ENCODE measurements at regions not wholly inside any gene's neighbourhood (a gene's known extent, or its start where the extent isn't known, plus 50 kb on each side); places are given as distances from the start of the nearest gene placed in this dataset.
"Not testable (repeated sequence)": the region's sequence is repeated elsewhere in the genome, so short reads cannot be mapped to it uniquely, and the experiment has no call there.

GRCh38 chr2:123791684-123792083 lies 233.4 kb upstream of the CNTNAP5 start:
- CTCF ChIA-PET: interaction anchor here (0.6 to 0.7 kb wide), 2 partner anchors 325 to 482 kb away, joined by 3 read pairs; no protein-coding TSS in a partner anchor

GRCh38 chr2:123804126-123804525 lies 221.0 kb upstream of the CNTNAP5 start:
- H3K4me3 Mint-ChIP-seq (ENCODE audit: unreplicated experiment); DNase-seq (ENCODE audit: unreplicated experiment); H3K4me1 Mint-ChIP-seq (ENCODE audit: insufficient read depth, unreplicated experiment); H3K36me3 Mint-ChIP-seq (ENCODE audit: insufficient read depth, unreplicated experiment); H3K27ac Mint-ChIP-seq (ENCODE audit: low read depth, unreplicated experiment); BruUV-seq (replicated peaks); H3K27me3 Mint-ChIP-seq (ENCODE audit: insufficient read depth, unreplicated experiment); intact Hi-C loops (cut with micrococcal nuclease); CTCF ChIA-PET; POLR2A ChIA-PET: not testable (repeated sequence)
- H3K9me3 Mint-ChIP-seq (ENCODE audit: unreplicated experiment): peaks cover 27% of the 10 kb centered on the region

More at GRCh38 chr2:123791684-123792083, 233.4 kb upstream of the CNTNAP5 start:
- no peaks in the 10 kb centered on the region for H3K4me1 Mint-ChIP-seq (ENCODE audit: insufficient read depth, unreplicated experiment)
- no peak for TF ChIP-seq CTCF (IDR thresholded peaks at IDR 0.05; ENCODE audit: unreplicated experiment)
- POLR2A ChIA-PET: interaction anchor here (0.6 to 1.0 kb wide), 2 partner anchors 10 to 13 kb away, joined by 3 to 4 read pairs; no protein-coding TSS in a partner anchor
- no peak overlapping the region for H3K27ac Mint-ChIP-seq (ENCODE audit: low read depth, unreplicated experiment)
- intact Hi-C loops (cut with micrococcal nuclease): no loop called here
- H3K9me3 Mint-ChIP-seq (ENCODE audit: unreplicated experiment): peaks cover 8% of the 10 kb centered on the region
- H3K27me3 Mint-ChIP-seq (ENCODE audit: insufficient read depth, unreplicated experiment): no peaks in the 10 kb centered on the region
- no peak for DNase-seq (ENCODE audit: unreplicated experiment)
- no TSS peak for BruUV-seq (replicated peaks)
- H3K36me3 Mint-ChIP-seq (ENCODE audit: insufficient read depth, unreplicated experiment): no peaks in the 10 kb centered on the region
- no peak overlapping the region for H3K4me3 Mint-ChIP-seq (ENCODE audit: unreplicated experiment)

GRCh38 chr2:123805746-123806145 lies 219.3 kb upstream of the CNTNAP5 start:
- H3K27ac Mint-ChIP-seq (ENCODE audit: low read depth, unreplicated experiment); POLR2A ChIA-PET; H3K27me3 Mint-ChIP-seq (ENCODE audit: insufficient read depth, unreplicated experiment); DNase-seq (ENCODE audit: unreplicated experiment); BruUV-seq (replicated peaks); H3K4me1 Mint-ChIP-seq (ENCODE audit: insufficient read depth, unreplicated experiment); H3K4me3 Mint-ChIP-seq (ENCODE audit: unreplicated experiment); CTCF ChIA-PET; H3K36me3 Mint-ChIP-seq (ENCODE audit: insufficient read depth, unreplicated experiment); intact Hi-C loops (cut with micrococcal nuclease): not testable (repeated sequence)
- H3K9me3 Mint-ChIP-seq (ENCODE audit: unreplicated experiment): peaks cover 31% of the 10 kb centered on the region

GRCh38 chr2:123808243-123808642 lies 216.8 kb upstream of the CNTNAP5 start:
- Mint-ChIP-seq H3K4me3 (ENCODE audit: unreplicated experiment) (no peak overlapping the region), H3K27me3 (ENCODE audit: insufficient read depth, unreplicated experiment) (no peaks in the 10 kb centered on the region), H3K27ac (ENCODE audit: low read depth, unreplicated experiment) (no peak overlapping the region), H3K36me3 (ENCODE audit: insufficient read depth, unreplicated experiment) (no peaks in the 10 kb centered on the region), H3K9me3 (ENCODE audit: unreplicated experiment) (peaks cover 18% of the 10 kb centered on the region), H3K4me1 (ENCODE audit: insufficient read depth, unreplicated experiment) (no peaks in the 10 kb centered on the region)
- CTCF ChIA-PET: interaction anchor here (0.7 kb wide), 1 partner anchor 186 kb away, joined by 3 read pairs; no protein-coding TSS in a partner anchor
- POLR2A ChIA-PET: no interaction called here
- BruUV-seq (replicated peaks): no TSS peak
- no peak for TF ChIP-seq CTCF (IDR thresholded peaks at IDR 0.05; ENCODE audit: unreplicated experiment)
- peak; percentile 10 for DNase-seq (ENCODE audit: unreplicated experiment)
- intact Hi-C loops (cut with micrococcal nuclease): no loop called here

- Mint-ChIP-seq H3K27me3 (ENCODE audit: insufficient read depth, unreplicated experiment) (no peaks in the 10 kb centered on the region), H3K36me3 (ENCODE audit: insufficient read depth, unreplicated experiment) (no peaks in the 10 kb centered on the region), H3K4me1 (ENCODE audit: insufficient read depth, unreplicated experiment) (peaks cover 6% of the 10 kb centered on the region), H3K27ac (ENCODE audit: low read depth, unreplicated experiment) (no peak overlapping the region), H3K4me3 (ENCODE audit: unreplicated experiment) (no peak overlapping the region), H3K9me3 (ENCODE audit: unreplicated experiment) (peaks cover 13% of the 10 kb centered on the region)
- ChIA-PET POLR2A (no interaction called here), CTCF (no interaction called here)
- intact Hi-C loops (cut with micrococcal nuclease): no loop called here
- no TSS peak for BruUV-seq (replicated peaks)
- DNase-seq (ENCODE audit: unreplicated experiment): no peak
- no peak for TF ChIP-seq CTCF (IDR thresholded peaks at IDR 0.05; ENCODE audit: unreplicated experiment)
Observed at GRCh38 chr2:123811846-123812245, 213.2 kb upstream of the CNTNAP5 start.

Data from MCF 10A (cell line).